IPS-18c (cell line): ENCODE measurements at regions not wholly inside any gene's neighbourhood (a gene's known extent, or its start where the extent isn't known, plus 50 kb on each side); places are given as distances from the start of the nearest gene placed in this dataset.
"Not testable (repeated sequence)": the region's sequence is repeated elsewhere in the genome, so short reads cannot be mapped to it uniquely, and the experiment has no call there.

Experiments
- H3K4me3 ChIP-seq: 2 replicates; pipeline ENCODE4 v1.7.0; 2013; ENCODE audit warnings: low read depth, mild to moderate bottlenecking, low read length, moderate library complexity; ENCODE audit not compliant: insufficient read depth
- H3K9me3 ChIP-seq: one replicate; pipeline ENCODE4 v1.6.1; 2013; ENCODE audit warnings: mild to moderate bottlenecking, low read length, moderate library complexity; ENCODE audit not compliant: control insufficient read depth, insufficient read depth

DNA sequence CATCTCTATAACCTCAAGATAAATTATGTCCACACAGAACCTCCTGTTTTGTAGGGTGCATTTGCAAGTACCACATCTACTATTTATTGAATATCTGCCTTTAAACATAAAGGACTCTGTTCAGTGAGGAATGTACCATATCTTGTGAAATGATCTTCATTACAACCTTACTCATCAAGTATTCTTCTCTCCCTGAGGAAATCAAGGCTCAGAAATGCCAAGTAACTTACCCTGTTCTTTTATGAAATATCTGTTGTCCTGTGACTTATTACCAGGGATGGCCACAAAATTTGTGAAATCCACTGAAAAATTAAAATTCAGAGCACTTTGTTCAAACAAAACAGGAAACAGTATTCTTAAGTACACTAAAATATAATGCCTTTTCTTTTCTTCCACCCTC is 366.7 kb downstream of the GALC start:
- Histone ChIP-seq H3K9me3 (peaks cover 5% of the 10 kb centered on the region), H3K4me3 (no peak overlapping the region)

DNA sequence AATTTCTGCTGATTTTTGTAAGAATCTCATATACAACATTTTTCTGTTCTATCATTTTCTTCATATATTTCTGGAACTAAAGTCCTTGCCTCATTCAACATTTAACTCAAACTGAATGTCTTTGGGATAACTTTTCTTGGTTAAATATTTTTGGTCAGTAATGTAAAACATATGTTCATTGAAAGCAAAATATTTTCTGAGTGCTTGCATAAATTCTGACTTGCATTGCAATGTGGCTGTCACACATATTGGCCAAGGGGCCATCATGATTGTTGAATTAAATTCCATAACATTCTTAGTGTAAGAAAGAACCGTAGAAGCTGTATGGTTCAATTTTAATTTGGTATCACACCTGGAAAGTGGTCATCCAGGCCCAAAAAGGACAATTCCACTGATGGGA is 369.4 kb downstream of the GALC start:
- Histone ChIP-seq H3K9me3 (peaks cover 5% of the 10 kb centered on the region), H3K4me3 (no peak overlapping the region)

DNA sequence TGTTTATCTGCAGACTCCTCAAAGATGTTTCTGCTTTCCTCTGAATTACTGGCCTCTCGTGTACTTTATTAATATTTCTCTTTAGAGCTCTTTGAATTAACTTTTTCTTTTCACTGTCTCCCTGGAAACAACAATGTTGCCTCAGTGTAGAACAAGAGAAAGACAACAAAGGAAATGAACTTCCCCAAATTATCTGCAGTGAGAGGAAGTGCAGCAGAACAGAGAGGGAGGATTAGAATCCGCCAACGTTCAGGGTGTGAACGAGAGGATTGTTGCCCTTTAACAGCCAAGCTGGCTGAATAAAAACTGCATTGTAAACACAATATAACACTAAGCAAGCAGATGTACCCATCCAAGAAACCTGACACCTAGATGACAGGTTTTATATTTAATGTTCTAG is 375.9 kb downstream of the GALC start:
- peaks cover 2% of the 10 kb centered on the region for H3K9me3 ChIP-seq
- H3K4me3 ChIP-seq, result no peak overlapping the region

DNA sequence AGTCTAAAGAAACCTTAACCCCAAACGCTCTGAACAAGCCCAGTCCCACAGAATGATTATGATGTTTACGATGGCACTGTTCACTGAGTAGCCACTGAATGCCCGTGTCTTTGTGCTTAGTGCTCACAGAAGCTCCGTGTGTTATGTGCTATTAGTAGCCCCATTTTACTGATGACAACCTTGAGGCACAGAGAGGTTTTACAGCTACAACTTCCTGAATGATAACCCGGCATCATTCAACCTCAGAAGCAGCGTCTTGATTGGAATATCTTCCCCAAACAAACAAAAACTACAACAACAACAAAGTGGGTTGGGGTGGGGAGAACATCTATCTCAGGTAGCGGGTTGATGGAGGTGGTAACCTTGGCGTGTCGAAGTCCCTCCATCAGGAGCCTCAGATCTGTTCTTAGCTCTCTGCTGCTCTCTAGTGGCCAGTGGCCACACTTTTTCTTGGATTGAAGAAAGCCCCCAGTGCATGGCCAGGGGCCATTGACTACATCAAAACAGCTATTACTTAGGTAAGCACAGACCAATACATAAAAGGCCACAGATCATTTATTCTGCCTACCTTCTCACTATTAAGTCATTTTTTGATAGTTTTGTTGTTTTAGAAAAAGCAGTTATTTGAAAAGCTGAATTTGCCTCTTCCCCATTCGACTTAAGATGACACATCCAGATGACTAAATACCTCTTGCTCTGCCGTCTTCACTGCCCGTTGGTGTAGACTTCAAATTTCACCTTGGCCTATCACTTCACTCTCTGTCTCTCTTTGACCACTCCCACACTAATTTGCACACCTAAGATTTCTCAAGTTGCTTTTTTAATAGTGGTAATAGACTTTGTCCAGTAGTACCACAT is 376.9 kb downstream of the GALC start:
- Histone ChIP-seq H3K9me3 (no peaks in the 10 kb centered on the region), H3K4me3 (no peak overlapping the region)

DNA sequence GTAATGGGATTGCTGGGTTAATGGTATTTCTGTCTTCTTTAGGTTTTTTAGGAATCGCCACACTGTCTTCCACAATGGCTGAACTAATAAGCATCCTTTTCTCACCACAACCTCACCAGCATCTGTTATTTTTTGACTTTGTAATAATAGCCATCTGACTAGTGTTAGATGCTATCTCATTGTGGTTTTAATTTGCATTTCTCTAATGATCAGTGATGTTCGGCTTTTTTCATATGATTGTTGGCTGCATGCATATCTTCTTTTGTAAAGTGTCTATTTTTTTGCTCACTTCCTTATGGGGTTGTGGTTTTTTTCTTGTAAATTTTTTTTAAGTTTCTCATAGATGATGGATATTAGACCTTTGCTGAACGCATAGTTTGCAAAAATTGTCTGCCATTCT is 377.9 kb downstream of the GALC start:
- no peak overlapping the region for H3K4me3 ChIP-seq
- H3K9me3 ChIP-seq, result no peaks in the 10 kb centered on the region

DNA sequence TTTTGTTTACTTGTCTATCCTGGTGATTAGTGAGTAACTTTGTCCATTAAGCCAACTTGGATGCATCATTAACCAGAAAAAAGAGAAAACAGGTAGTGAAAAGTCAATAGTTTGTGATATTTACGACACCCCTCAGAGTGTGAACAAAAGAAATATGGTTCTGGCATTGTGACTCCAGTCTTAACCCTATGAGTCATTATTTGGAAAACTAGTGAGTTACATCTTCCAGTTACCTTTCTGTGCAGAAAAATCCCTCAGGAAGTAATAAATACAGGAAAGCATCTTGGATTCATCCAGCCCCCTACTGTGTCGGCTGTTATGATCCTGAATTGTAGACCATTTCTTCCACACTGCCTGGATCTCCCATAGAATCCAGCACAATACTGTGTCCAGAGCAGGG is 379.1 kb downstream of the GALC start:
- Histone ChIP-seq H3K9me3 (no peaks in the 10 kb centered on the region), H3K4me3 (no peak overlapping the region)

GRCh38 chr14:87607056-87607455 is 385.9 kb downstream of the GALC start:
- not testable (repeated sequence) for H3K9me3 ChIP-seq, H3K4me3 ChIP-seq

GRCh38 chr14:87601036-87601435 is 391.9 kb downstream of the GALC start:
- H3K4me3 ChIP-seq, result no peak overlapping the region
- H3K9me3 ChIP-seq, result peaks cover 6% of the 10 kb centered on the region

- H3K4me3 ChIP-seq, result no peak overlapping the region
These were observed 392.7 kb downstream of the GALC start for GRCh38 chr14:87600240-87600639.

DNA sequence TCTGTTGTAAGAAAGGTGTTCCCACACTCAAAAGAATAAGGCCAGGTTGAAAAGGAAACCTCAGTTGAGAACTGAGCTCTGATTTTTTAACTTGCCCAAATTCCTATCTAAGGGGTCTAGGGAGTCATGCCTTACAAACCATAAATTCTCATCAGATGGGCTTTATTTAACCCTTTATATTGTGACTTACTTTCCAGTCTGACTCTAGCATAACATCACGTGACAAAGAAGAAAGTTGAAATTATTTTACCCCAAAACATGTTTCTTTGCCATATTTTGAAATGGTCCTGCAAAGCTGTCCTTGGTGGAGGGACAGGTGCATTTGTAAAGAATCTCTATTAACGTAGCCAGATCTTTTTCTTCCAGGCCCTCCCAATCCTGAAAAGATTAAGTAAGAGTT is 411.7 kb downstream of the GALC start:
- no peak overlapping the region for H3K4me3 ChIP-seq
- peaks cover 2% of the 10 kb centered on the region for H3K9me3 ChIP-seq

More at GRCh38 chr14:87600240-87600639, 392.7 kb downstream of the GALC start:
- H3K9me3 ChIP-seq, result peaks cover 2% of the 10 kb centered on the region

DNA sequence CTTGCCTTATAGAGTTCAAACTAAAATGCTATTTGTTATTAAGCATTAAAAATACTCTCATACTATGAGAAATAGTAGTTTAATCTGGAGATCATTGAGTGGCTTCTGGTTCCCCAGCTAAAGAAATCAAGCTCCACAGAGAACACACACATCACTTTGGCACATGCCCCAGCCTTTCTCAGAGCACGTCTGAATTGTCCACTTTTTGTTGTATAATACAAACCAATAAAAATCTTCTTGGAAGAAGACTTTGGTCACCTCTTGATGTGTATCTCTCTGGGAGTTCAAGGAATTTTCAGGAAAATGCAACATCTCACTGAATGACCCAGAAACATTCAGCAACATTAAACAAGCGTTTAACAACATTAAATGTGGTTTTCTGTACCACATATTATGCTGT is 413.9 kb downstream of the GALC start:
- H3K9me3 ChIP-seq, result peaks cover 2% of the 10 kb centered on the region
- no peak overlapping the region for H3K4me3 ChIP-seq

DNA sequence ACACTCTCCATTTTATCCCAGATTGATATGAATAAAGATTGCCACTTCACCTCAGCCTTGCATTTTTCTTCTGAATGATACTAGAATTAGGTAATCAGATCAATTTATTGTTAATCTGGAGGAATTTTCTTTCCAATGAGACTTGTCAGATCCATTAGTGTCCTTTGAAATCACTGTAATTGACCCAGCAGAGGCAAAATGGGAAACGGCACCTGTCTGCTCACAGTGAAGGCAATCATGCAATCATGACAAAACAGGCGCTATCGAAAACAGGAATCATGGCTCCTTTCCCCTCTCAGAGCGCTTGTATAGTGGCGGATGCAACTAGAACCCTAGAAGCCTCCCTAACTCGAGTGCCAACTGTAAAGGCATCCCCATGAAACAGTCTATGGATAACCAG is 417.6 kb downstream of the GALC start:
- no peaks in the 10 kb centered on the region for H3K9me3 ChIP-seq
- H3K4me3 ChIP-seq, result no peak overlapping the region

DNA sequence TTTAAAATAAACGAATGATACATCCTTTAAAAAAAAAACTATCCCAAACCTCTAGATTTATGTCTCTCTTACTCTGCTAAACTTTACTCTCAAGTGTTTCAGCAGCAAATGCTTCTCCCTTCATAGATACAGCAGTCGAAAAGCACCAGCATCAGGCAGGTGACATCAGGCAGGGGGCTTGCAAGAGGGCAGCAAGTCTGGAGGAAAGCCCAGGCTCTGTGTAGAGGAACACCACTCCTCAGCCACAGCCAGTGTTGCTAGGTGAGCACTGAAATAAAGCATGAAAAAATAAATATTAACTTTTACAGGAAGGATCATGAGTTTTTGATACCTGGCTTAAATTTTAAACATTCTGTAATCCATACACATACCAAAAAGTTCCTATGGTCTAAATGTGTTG is 419.4 kb downstream of the GALC start:
- Histone ChIP-seq H3K9me3 (peaks cover 2% of the 10 kb centered on the region), H3K4me3 (no peak overlapping the region)

GRCh38 chr14:87567618-87568295 is 425.2 kb downstream of the GALC start:
- no peak overlapping the region for H3K4me3 ChIP-seq
- peaks cover 2% of the 10 kb centered on the region for H3K9me3 ChIP-seq

GRCh38 chr14:87566991-87567390 is 426.0 kb downstream of the GALC start:
- no peak overlapping the region for H3K4me3 ChIP-seq

GRCh38 chr14:87547536-87547935 is 445.4 kb downstream of the GALC start:
- Histone ChIP-seq H3K4me3 (no peak overlapping the region), H3K9me3 (no peaks in the 10 kb centered on the region)

More at GRCh38 chr14:87566991-87567390, 426.0 kb downstream of the GALC start:
- peaks cover 2% of the 10 kb centered on the region for H3K9me3 ChIP-seq

- no peak overlapping the region for H3K4me3 ChIP-seq
- H3K9me3 ChIP-seq, result no peaks in the 10 kb centered on the region
These were observed 450.7 kb downstream of the GALC start for GRCh38 chr14:87542288-87542687.

- no peak overlapping the region for H3K4me3 ChIP-seq
- no peaks in the 10 kb centered on the region for H3K9me3 ChIP-seq
These were observed 452.6 kb downstream of the GALC start for GRCh38 chr14:87540339-87540738.
